HG03439 (cell line): ENCODE measurements at regions not wholly inside any gene's neighbourhood (a gene's known extent, or its start where the extent isn't known, plus 50 kb on each side); places are given as distances from the start of the nearest gene placed in this dataset.
A peak's percentile ranks its signal among the peaks of the same experiment; 100 is the strongest.

Source experiments
- ATAC-seq: cut with Tn5 transposase; IDR thresholded peaks from one replicate; pipeline ENCODE4 v1.9.1; 2021; ENCODE audit warnings: mild to moderate bottlenecking, moderate library complexity; ENCODE audit not compliant: unreplicated experiment

GRCh38 chr2:136377423-136378382, 259.8 kb upstream of the CXCR4 start:
- no peak for ATAC-seq

GRCh38 chr2:136376798-136377211, 258.9 kb upstream of the CXCR4 start:
- no peak for ATAC-seq

- no peak for ATAC-seq
Observed at GRCh38 chr2:136376211-136376610, 258.3 kb upstream of the CXCR4 start.

- peak; percentile 52 for ATAC-seq
Observed at GRCh38 chr2:136375017-136375901, 257.3 kb upstream of the CXCR4 start.

- no peak for ATAC-seq
Observed at GRCh38 chr2:136373841-136374240, 255.9 kb upstream of the CXCR4 start.

- no peak for ATAC-seq
Observed at GRCh38 chr2:136373029-136373428, 255.1 kb upstream of the CXCR4 start.

GRCh38 chr2:136363900-136364299, 246.0 kb upstream of the CXCR4 start:
- no peak for ATAC-seq

- no peak for ATAC-seq
Observed at GRCh38 chr2:136363470-136363869, 245.5 kb upstream of the CXCR4 start.

- peak; percentile 90 for ATAC-seq
Observed at GRCh38 chr2:136362676-136363390, 244.9 kb upstream of the CXCR4 start.

GRCh38 chr2:136361521-136361920, 243.6 kb upstream of the CXCR4 start:
- ATAC-seq = no peak

- no peak for ATAC-seq
Observed at GRCh38 chr2:136360790-136361189, 242.8 kb upstream of the CXCR4 start.

GRCh38 chr2:136359121-136359965, 241.4 kb upstream of the CXCR4 start:
- no peak for ATAC-seq

- ATAC-seq = no peak
Observed at GRCh38 chr2:136358576-136358975, 240.6 kb upstream of the CXCR4 start.

- ATAC-seq = no peak
Observed at GRCh38 chr2:136357007-136357380, 239.0 kb upstream of the CXCR4 start.

GRCh38 chr2:136356125-136357006, 238.4 kb upstream of the CXCR4 start:
- ATAC-seq = no peak

GRCh38 chr2:136351684-136352083, 233.7 kb upstream of the CXCR4 start:
- no peak for ATAC-seq

GRCh38 chr2:136347981-136348380, 230.0 kb upstream of the CXCR4 start:
- ATAC-seq = no peak

GRCh38 chr2:136344339-136344738, 226.4 kb upstream of the CXCR4 start:
- ATAC-seq = no peak

GRCh38 chr2:136342138-136342537, 224.2 kb upstream of the CXCR4 start:
- no peak for ATAC-seq
